Inflammatory macrophage treated with lipopolysaccharide for 1 hour (primary cell): ENCODE measurements at regions not wholly inside any gene's neighbourhood (a gene's known extent, or its start where the extent isn't known, plus 50 kb on each side); places are given as distances from the start of the nearest gene placed in this dataset.

Source experiments
- DNase-seq, 2 donors: peaks; one replicate each; pipeline ENCODE4 v3.0.0-alpha.2; 2020 to 2022

GRCh38 chr18:22871809-22872525, 61.2 kb upstream of the RBBP8 start:
- DNase-seq = no peak

GRCh38 chr18:22872900-22873537, 60.1 kb upstream of the RBBP8 start:
- DNase-seq = no peak

- DNase-seq = no peak
These were observed 53.8 kb upstream of the RBBP8 start for GRCh38 chr18:22879293-22879692.

- DNase-seq = no peak
These were observed 51.0 kb upstream of the RBBP8 start for GRCh38 chr18:22882084-22882483.

GRCh38 chr18:22883179-22883578, 49.9 kb upstream of the RBBP8 start:
- no peak for DNase-seq
